K562 (cell line): ENCODE measurements at regions not wholly inside any gene's neighbourhood (a gene's known extent, or its start where the extent isn't known, plus 50 kb on each side); places are given as distances from the start of the nearest gene placed in this dataset.

Experiments used
- ATAC-seq: fragments of 200-7000 bp; cut with Tn5 transposase; 3 replicates; pipeline ENCODE4 v1.9.1; 2020; ENCODE audit warnings: moderate library complexity
- BruUV-seq: library from RNA; stranded (reverse); fragments of 400-500 nt; replicated peaks from 2 replicates; lab custom pipeline; 2021; lab: Mats Ljungman, UMichigan
- CTCF ChIA-PET: fragments of 300-600 bp; formaldehyde crosslinking; extraction: SDS; loops from one replicate; lab custom pipeline; 2021; ENCODE audit warnings: low intra/inter-chr PET ratio; lab: Yijun Ruan, JAX
- POLR2A ChIA-PET: fragments of 300-600, 350-650 bp; sonication (Branson Sonifier 250); formaldehyde crosslinking; extraction: SDS; loops from one replicate; lab custom pipeline; 2021; ENCODE audit warnings: antibody characterized with exemption, inconsistent platforms; lab: Yijun Ruan, JAX
- DNase-seq, 4 experiments: peaks; one replicate each; pipeline versions ENCODE4 v3.0.0 to v3.0.0-alpha.2; 2011 to 2018; ENCODE audit warnings: low spot score in 3 of 4, mixed read lengths in 3 of 4; ENCODE audit errors: extremely low read depth in 1 of 4
- FAIRE-seq: peaks from 2 replicates; lab custom pipeline; 2011; peaks lifted over from hg19 to GRCh38; lab: Jason Lieb, UNC
- H2AFZ ChIP-seq: 2 replicates; pipeline ENCODE4 v1.6.0; 2011; ENCODE audit warnings: low read depth, low read length, control low read depth, inconsistent platforms
- H3K27ac ChIP-seq: fragments of 200-600 bp; 3 replicates; pipeline ENCODE4 v1.8.0; 2011; ENCODE audit warnings: low read depth, mild to moderate bottlenecking, control low read depth, inconsistent platforms, low read length, moderate library complexity, mixed read lengths; ENCODE audit errors: extremely low read depth
- H3K27me3 ChIP-seq, 2 experiments: fragments of 300-600 bp in 1 of 2; 2 replicates in 1 of 2; 3 replicates in 1 of 2; pipeline versions ENCODE4 v1.6.0 to v1.8.0; 2011; ENCODE audit warnings: inconsistent platforms in 2 of 2, low read length in 2 of 2, mild to moderate bottlenecking in 1 of 2, mixed read lengths in 1 of 2, moderate library complexity in 1 of 2; ENCODE audit not compliant: control insufficient read depth in 2 of 2, insufficient read depth in 2 of 2
- H3K36me3 ChIP-seq: fragments of 300-600 bp; 3 replicates; pipeline ENCODE4 v1.8.0; 2011; ENCODE audit warnings: mild to moderate bottlenecking, low read length, inconsistent platforms; ENCODE audit not compliant: control insufficient read depth, insufficient read depth
- H3K4me1 ChIP-seq, 2 experiments: fragments of 200-600 bp in 1 of 2; replicated peaks in 1 of 2; 2 replicates in 1 of 2; 3 replicates in 1 of 2; pipeline versions ENCODE4 v1.5.1 to v1.8.0; 2011; ENCODE audit warnings: inconsistent platforms in 2 of 2, low read length in 2 of 2, mild to moderate bottlenecking in 1 of 2, mixed read lengths in 1 of 2, moderate library complexity in 1 of 2; ENCODE audit not compliant: control insufficient read depth in 2 of 2, insufficient read depth in 2 of 2
- H3K4me2 ChIP-seq: 2 replicates; pipeline ENCODE4 v1.6.1; 2011; ENCODE audit warnings: low read length, control low read depth, inconsistent platforms, mixed read lengths; ENCODE audit not compliant: insufficient read depth
- H3K4me3 ChIP-seq: fragments of 200-600 bp; sonication (generic), shearing (Covaris generic); 2 replicates; pipeline ENCODE4 v1.5.1; 2016; ENCODE audit warnings: control low read depth, inconsistent platforms
- H3K79me2 ChIP-seq: fragments of 200-600 bp; 3 replicates; pipeline ENCODE4 v1.8.0; 2011; ENCODE audit warnings: low read length, inconsistent platforms; ENCODE audit not compliant: control insufficient read depth, insufficient read depth
- H3K9ac ChIP-seq, 2 experiments: 2 replicates each; pipeline versions ENCODE4 v1.6.0 to v1.6.1; 2011; ENCODE audit warnings: low read depth in 2 of 2, low read length in 2 of 2, control low read depth in 1 of 2, inconsistent platforms in 1 of 2, mild to moderate bottlenecking in 1 of 2, mixed read lengths in 1 of 2; ENCODE audit not compliant: insufficient read depth in 1 of 2
- H3K9me1 ChIP-seq: one replicate; pipeline ENCODE4 v1.6.0; 2011; ENCODE audit warnings: inconsistent platforms, mild to moderate bottlenecking, low read length, moderate library complexity; ENCODE audit not compliant: control insufficient read depth, insufficient read depth
- H3K9me3 ChIP-seq: replicated peaks from 2 replicates; pipeline ENCODE4 v1.5.1; 2011; ENCODE audit warnings: low read depth, low read length, inconsistent platforms; ENCODE audit not compliant: control insufficient read depth, insufficient read depth
- H4K20me1 ChIP-seq: replicated peaks from 2 replicates; pipeline ENCODE4 v1.6.1; 2011; ENCODE audit warnings: low read length, inconsistent platforms, mixed read lengths; ENCODE audit not compliant: control insufficient read depth, insufficient read depth
- BCOR ChIP-seq: fragments of 450-650 bp; IDR thresholded peaks from 2 replicates; pipeline ENCODE4 v1.6.1; 2016
- CREB1 ChIP-seq, 2 experiments: sonication (generic) in 1 of 2; formaldehyde crosslinking in 1 of 2; IDR thresholded peaks; 2 replicates each; pipeline versions ENCODE4 v1.6.1 to v1.8.0; 2012 to 2022; ENCODE audit warnings: inconsistent platforms in 1 of 2, mild to moderate bottlenecking in 1 of 2, missing genetic modification reagents in 1 of 2, moderate library complexity in 1 of 2
- FOSL1 ChIP-seq: fragments of 200-800 bp; sonication (Bioruptor generic); conservative IDR thresholded peaks from 2 replicates; pipeline ENCODE4 v1.6.1; 2016; ENCODE audit warnings: missing genetic modification characterization, missing compliant biosample characterization
- HNRNPUL1 ChIP-seq: fragments of 200-400 bp; formaldehyde crosslinking; IDR thresholded peaks from 2 replicates; pipeline ENCODE4 v1.6.1; 2017; ENCODE audit warnings: low read length
- MAFF ChIP-seq: IDR thresholded peaks from 2 replicates; pipeline ENCODE4 v1.6.1; 2012; ENCODE audit warnings: low read length, improper control_type of control experiment
- MCM7 ChIP-seq, 2 experiments: fragments of 450-650 bp; IDR thresholded peaks; 2 replicates each; pipeline ENCODE4 v1.6.1; 2016 to 2018
- NELFE ChIP-seq: IDR thresholded peaks from 2 replicates; pipeline ENCODE4 v1.6.1; 2011; ENCODE audit warnings: mild to moderate bottlenecking; ENCODE audit not compliant: insufficient read depth, insufficient read length
- PTBP1 ChIP-seq: fragments of 200-400 bp; formaldehyde crosslinking; IDR thresholded peaks from 2 replicates; pipeline ENCODE4 v1.6.1; 2017; ENCODE audit warnings: low read depth, low read length
- RBM15 ChIP-seq: fragments of 200-400 bp; formaldehyde crosslinking; IDR thresholded peaks from 2 replicates; pipeline ENCODE4 v1.6.1; 2018; ENCODE audit warnings: mild to moderate bottlenecking, low read length, moderate library complexity; ENCODE audit not compliant: insufficient read depth
- RHOXF2B ChIP-seq: fragments of 250-450 bp; sonication (Bioruptor Pico); conservative IDR thresholded peaks from 2 replicates; pipeline ENCODE4 v1.5.1; 2021
- SLC30A9 ChIP-seq: fragments of 250-450 bp; sonication (Bioruptor Pico); IDR thresholded peaks from 2 replicates; pipeline ENCODE4 v1.8.0; 2022; ENCODE audit warnings: mild to moderate bottlenecking, moderate library complexity
- ZEB2 ChIP-seq: fragments of 450-650 bp; IDR thresholded peaks from 2 replicates; pipeline ENCODE4 v1.6.1; 2016
- ZHX1 ChIP-seq: fragments of 150-350 bp; conservative IDR thresholded peaks from 2 replicates; pipeline ENCODE4 v1.6.1; 2014; ENCODE audit warnings: low read length
- ZNF121 ChIP-seq: sonication (generic); formaldehyde crosslinking; conservative IDR thresholded peaks from 2 replicates; pipeline ENCODE4 v1.8.0; 2022; ENCODE audit warnings: missing genetic modification reagents
- ZNF212 ChIP-seq: fragments of 450-650 bp; formaldehyde crosslinking; IDR thresholded peaks from 2 replicates; pipeline ENCODE4 v1.4.0; 2020; ENCODE audit warnings: mild to moderate bottlenecking
- ZNF551 ChIP-seq: fragments of 250-450 bp; sonication (Bioruptor Pico); IDR thresholded peaks from 2 replicates; pipeline ENCODE4 v1.5.0; 2021; ENCODE audit warnings: mild to moderate bottlenecking, moderate library complexity
- WGBS: fragments of 100-300 bp; shearing (Covaris generic); methylation state at CpG from one replicate; pipeline ENCODE4 v1.1.6; 2016; ENCODE audit warnings: low coverage, mixed read lengths; ENCODE audit not compliant: insufficient coverage; ENCODE audit errors: missing lambda C conversion rate; 5-methylcytosine and 5-hydroxymethylcytosine counted together
- in situ Hi-C: fragments of 300-500 bp; cut with MboI; formaldehyde crosslinking; loops from 4 replicates; pipeline ENCODE4 v1.15.0; 2018; ENCODE audit warnings: inconsistent platforms, mixed read lengths
- intact Hi-C: fragments of 100-400 bp; cut with micrococcal nuclease; formaldehyde crosslinking; loops from 2 replicates; pipeline ENCODE4 v1.14.2; 2022

- no peaks in the 10 kb centered on the region for H3K27me3 ChIP-seq
- no peak overlapping the region for H3K9ac ChIP-seq
- H3K36me3 ChIP-seq: no peaks in the 10 kb centered on the region
- no peak overlapping the region for H3K4me3 ChIP-seq
- H3K79me2 ChIP-seq: no peaks in the 10 kb centered on the region
- POLR2A ChIA-PET: no interaction called here
- no peaks in the 10 kb centered on the region for H3K9me1 ChIP-seq
- H3K9me3 ChIP-seq: no peaks in the 10 kb centered on the region
- H4K20me1 ChIP-seq: no peaks in the 10 kb centered on the region
- FAIRE-seq (no peak), ATAC-seq (no peak), DNase-seq (no peak)
- no peaks in the 10 kb centered on the region for H3K4me1 ChIP-seq
- no TSS peak for BruUV-seq
- TF ChIP-seq ZNF551 (CRISPR knock-in tag) (no peak), PTBP1 (no peak), ZEB2 (no peak), FOSL1 (no peak), ZNF212 (CRISPR knock-in tag) (no peak), RBM15 (no peak), NELFE (no peak), ZHX1 (no peak), HNRNPUL1 (no peak), SLC30A9 (no peak), ZNF121 (CRISPR knock-in tag) (no peak), MAFF (no peak), BCOR (no peak), RHOXF2B (CRISPR knock-in tag) (no peak), CREB1 (IDR thresholded peaks at IDR 0.05) (no peak), CREB1 (CRISPR knock-in tag; IDR thresholded peaks at IDR 0.05) (no peak), MCM7 (IDR thresholded peaks at IDR 0.05) (no peak)
- H2AFZ ChIP-seq: no peak overlapping the region
- H3K27ac ChIP-seq: no peak overlapping the region
- no peak overlapping the region for H3K4me2 ChIP-seq
- 0% methylated on average over 3 of the region's 3 CpGs for whole genome bisulfite sequencing
- CTCF ChIA-PET: no interaction called here
- intact Hi-C loops: no loop called here
- in situ Hi-C loops: no loop called here
These were observed 789.6 kb upstream of the PCDH20 start for GRCh38 chr13:62205273-62205672.
